Tibial artery (tissue), 4 donors: ENCODE measurements at regions not wholly inside any gene's neighbourhood (a gene's known extent, or its start where the extent isn't known, plus 50 kb on each side); places are given as distances from the start of the nearest gene placed in this dataset.

ENCODE experiments used
- DNase-seq, 2 donors: peaks; one replicate each; pipeline ENCODE4 v3.0.0-alpha.2; 2019
- H3K27ac ChIP-seq, 2 donors: fragments of 200-600 bp; sonication (generic) in 1 of 2; 1 replicate in 1 of 2; 2 replicates in 1 of 2; pipeline ENCODE4 v1.5.1; 2018 to 2019; ENCODE audit warnings: mild to moderate bottlenecking in 1 of 2
- H3K27me3 ChIP-seq, 2 donors: fragments of 200-600 bp; sonication (generic) in 1 of 2; one replicate each; pipeline versions ENCODE4 v1.5.1 to v1.6.0; 2016 to 2019
- H3K36me3 ChIP-seq, 3 donors: fragments of 200-600 bp; sonication (generic) in 2 of 3; one replicate each; pipeline ENCODE4 v1.5.1; 2016 to 2019; ENCODE audit warnings: mild to moderate bottlenecking in 2 of 3
- H3K4me1 ChIP-seq, 4 donors: fragments of 200-600 bp; sonication (generic) in 2 of 4; 1 replicate in 3 of 4; 2 replicates in 1 of 4; pipeline ENCODE4 v1.5.1; 2016 to 2019
- H3K4me3 ChIP-seq, 2 donors: fragments of 200-600 bp; sonication (generic) in 1 of 2; 1 replicate in 1 of 2; 2 replicates in 1 of 2; pipeline ENCODE4 v1.5.1; 2018 to 2019; ENCODE audit warnings: mild to moderate bottlenecking in 2 of 2
- H3K9me3 ChIP-seq, 3 donors: fragments of 200-600 bp; sonication (generic) in 1 of 3; one replicate each; pipeline ENCODE4 v1.5.1; 2016 to 2019
- CTCF ChIP-seq, 2 experiments: fragments of 200-600 bp in 1 of 2; fragments of 450-650 bp in 1 of 2; IDR thresholded peaks; one replicate each; pipeline ENCODE4 v1.5.1; 2017 to 2019; ENCODE audit warnings: antibody characterized with exemption in 2 of 2, mild to moderate bottlenecking in 1 of 2, moderate library complexity in 1 of 2
- intact Hi-C: fragments of 100-400 bp; cut with DNase I; formaldehyde crosslinking; loops from one replicate; pipeline ENCODE4 v1.15.0; 2023; ENCODE audit warnings: low total_unique reads

- no peak for TF ChIP-seq CTCF (IDR thresholded peaks at IDR 0.05)
- intact Hi-C loops, result no loop called here
- Histone ChIP-seq H3K4me1 (no peaks in the 10 kb centered on the region), H3K27ac (no peak overlapping the region), H3K4me3 (no peak overlapping the region), H3K27me3 (no peaks in the 10 kb centered on the region), H3K36me3 (no peaks in the 10 kb centered on the region), H3K9me3 (no peaks in the 10 kb centered on the region)
- DNase-seq, result no peak
Measured at GRCh38 chr13:86877441-86877840, 793.7 kb upstream of the SLITRK5 start.

- H3K27me3 ChIP-seq, result no peaks in the 10 kb centered on the region
- H3K9me3 ChIP-seq, result no peaks in the 10 kb centered on the region
- intact Hi-C loops, result no loop called here
- no peak for TF ChIP-seq CTCF (IDR thresholded peaks at IDR 0.05)
- no peak overlapping the region for H3K4me3 ChIP-seq
- no peaks in the 10 kb centered on the region for H3K36me3 ChIP-seq
- H3K27ac ChIP-seq, result no peak overlapping the region
- H3K4me1 ChIP-seq, result no peaks in the 10 kb centered on the region
- DNase-seq, result no peak
Measured at GRCh38 chr13:86878781-86879180, 792.4 kb upstream of the SLITRK5 start.

GRCh38 chr13:86881390-86881789, 789.8 kb upstream of the SLITRK5 start:
- no peak for TF ChIP-seq CTCF (IDR thresholded peaks at IDR 0.05)
- Histone ChIP-seq H3K4me3 (no peak overlapping the region), H3K27ac (no peak overlapping the region), H3K4me1 (no peaks in the 10 kb centered on the region), H3K9me3 (no peaks in the 10 kb centered on the region), H3K27me3 (no peaks in the 10 kb centered on the region), H3K36me3 (no peaks in the 10 kb centered on the region)
- no peak for DNase-seq
- intact Hi-C loops, result no loop called here

DNA sequence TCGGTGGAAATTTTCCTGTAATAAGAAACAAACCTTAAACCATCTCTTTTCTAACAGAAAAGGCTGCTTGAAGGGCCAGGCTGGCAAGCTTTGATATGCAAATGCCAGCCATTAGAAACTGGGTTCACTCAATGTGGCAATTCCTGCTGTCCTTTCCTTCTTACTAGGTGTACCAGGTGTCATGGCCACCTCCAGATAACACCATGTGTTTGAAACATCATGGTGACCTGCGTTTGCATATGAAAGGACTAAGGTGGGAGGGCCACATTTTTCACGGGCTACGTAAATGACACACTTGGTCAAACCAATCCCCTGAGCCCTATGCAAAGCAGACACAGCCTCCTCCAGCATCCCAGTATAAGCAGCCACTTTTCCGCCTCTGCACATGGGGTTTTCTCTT, 789.1 kb upstream of the SLITRK5 start:
- Histone ChIP-seq H3K27ac (no peak overlapping the region), H3K9me3 (no peaks in the 10 kb centered on the region), H3K4me3 (no peak overlapping the region), H3K4me1 (no peaks in the 10 kb centered on the region), H3K36me3 (no peaks in the 10 kb centered on the region), H3K27me3 (no peaks in the 10 kb centered on the region)
- TF ChIP-seq CTCF (IDR thresholded peaks at IDR 0.05), result no peak
- DNase-seq, result no peak
- intact Hi-C loops, result no loop called here

DNA sequence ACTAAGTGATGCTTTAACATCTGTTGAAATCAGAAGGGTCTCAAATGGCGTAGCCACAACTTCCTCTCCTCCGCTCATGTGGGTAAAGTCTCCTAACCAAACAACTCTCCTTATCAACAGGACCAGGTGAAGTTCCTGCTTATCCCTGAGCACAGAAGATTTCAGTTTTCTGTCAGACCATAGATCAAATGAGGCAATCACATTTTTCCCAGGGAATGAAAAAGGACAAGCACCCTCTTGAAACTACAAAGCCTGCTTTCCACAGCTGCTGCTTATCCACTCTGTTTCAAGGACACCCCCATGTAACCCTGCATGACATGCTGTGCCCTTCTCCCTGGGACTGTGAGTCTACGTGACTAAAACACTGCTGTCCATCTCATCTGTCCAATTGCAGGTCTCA, 788.3 kb upstream of the SLITRK5 start:
- Histone ChIP-seq H3K4me1 (no peaks in the 10 kb centered on the region), H3K4me3 (no peak overlapping the region), H3K27me3 (no peaks in the 10 kb centered on the region), H3K27ac (no peak overlapping the region), H3K9me3 (no peaks in the 10 kb centered on the region), H3K36me3 (no peaks in the 10 kb centered on the region)
- intact Hi-C loops, result no loop called here
- DNase-seq, result no peak
- no peak for TF ChIP-seq CTCF (IDR thresholded peaks at IDR 0.05)

DNA sequence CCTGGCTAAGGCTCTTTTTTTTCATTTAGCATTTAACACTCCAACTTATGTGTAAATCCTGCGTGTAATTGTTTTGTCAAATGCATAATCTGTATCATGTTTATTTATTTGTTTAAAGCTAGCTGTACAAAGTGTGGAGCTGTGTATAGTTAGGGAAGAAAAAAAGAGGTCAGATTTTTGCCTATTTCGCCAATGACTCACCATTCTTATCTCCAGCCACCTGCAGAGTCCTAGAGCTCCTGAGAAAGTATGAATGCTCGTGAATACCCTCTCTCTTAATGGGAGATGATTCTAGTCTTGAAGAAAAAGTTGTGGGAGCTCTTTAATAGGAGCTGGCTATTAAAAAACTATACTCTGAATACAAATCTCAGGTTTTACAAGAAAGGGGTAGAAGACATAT, 778.8 kb upstream of the SLITRK5 start:
- Histone ChIP-seq H3K27me3 (no peaks in the 10 kb centered on the region), H3K9me3 (no peaks in the 10 kb centered on the region), H3K36me3 (no peaks in the 10 kb centered on the region), H3K4me1 (no peaks in the 10 kb centered on the region), H3K27ac (no peak overlapping the region), H3K4me3 (no peak overlapping the region)
- no peak for TF ChIP-seq CTCF (IDR thresholded peaks at IDR 0.05)
- intact Hi-C loops, result no loop called here
- DNase-seq, result no peak
